NCI-H748 treated with DMSO at 0.1 percent for 48 hours (cell line): ENCODE measurements at regions not wholly inside any gene's neighbourhood (a gene's known extent, or its start where the extent isn't known, plus 50 kb on each side); places are given as distances from the start of the nearest gene placed in this dataset.
A peak's percentile ranks its signal among the peaks of the same experiment; 100 is the strongest.

ENCODE experiments used
- DNase-seq: peaks from one replicate; lab custom pipeline; 2025; lab: John Stamatoyannopoulos, UW

DNA sequence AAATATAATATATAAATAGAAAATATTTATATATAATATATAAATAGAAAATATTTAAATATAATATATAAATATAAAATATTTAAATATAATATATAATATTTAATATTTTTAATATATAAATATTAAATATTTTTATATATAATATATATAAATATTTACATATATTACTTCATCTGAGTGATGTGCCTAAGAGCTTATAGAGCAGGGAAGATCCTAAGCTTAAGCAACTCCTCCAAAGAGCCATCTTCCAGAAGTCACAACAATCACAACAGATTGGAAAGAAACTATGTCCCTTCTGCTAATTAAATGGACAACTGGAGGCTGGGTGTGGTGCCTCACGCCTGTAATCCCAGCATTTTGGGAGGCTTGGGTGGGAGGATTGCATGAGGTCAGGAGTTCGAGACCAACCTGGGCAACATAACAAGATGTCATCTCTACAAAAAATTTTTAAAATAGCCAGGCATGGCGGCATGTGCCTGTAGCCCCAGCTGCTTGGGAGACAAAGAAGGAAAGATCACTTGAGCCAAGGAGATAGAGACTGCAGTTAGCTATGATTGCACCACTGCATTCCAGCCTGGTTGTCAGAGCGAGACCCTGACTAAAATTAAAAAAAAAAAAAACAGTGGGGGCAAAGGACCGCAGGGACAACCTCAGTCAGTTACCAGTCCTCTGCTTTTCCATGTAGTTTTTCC is 198.7 kb downstream of the SKIDA1 start:
- no peak for DNase-seq

DNA sequence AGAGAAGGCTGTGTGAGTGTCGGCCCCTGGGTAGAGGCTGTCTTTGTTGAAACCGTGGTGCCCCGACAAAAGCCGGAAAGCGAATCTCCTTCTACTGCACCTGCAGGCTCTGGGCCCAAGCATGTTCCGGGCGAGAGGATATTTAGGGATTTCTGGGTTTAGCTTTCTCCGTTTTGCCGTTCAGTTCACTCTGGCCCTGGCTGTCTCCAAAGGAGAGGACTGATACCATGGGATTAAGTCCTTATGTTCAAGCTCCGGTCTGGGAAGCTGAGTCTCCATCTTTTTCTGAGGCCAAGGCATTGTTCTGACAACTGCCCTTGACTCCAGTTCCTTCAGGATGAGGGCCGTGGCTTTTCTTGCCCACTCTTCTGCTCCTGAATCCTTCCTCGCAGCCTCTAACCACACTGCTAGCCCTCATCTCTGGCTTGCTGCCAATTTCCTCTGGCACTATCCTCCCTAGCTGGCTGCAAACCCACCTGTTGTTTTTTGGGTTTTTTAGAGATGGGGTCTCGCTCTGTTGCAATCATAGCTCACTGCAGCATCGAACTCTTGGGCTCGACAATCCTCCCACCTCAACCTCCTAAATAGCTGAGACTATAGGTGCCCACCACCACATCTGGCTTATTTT is 206.8 kb downstream of the SKIDA1 start:
- peak; percentile 9 for DNase-seq

DNA sequence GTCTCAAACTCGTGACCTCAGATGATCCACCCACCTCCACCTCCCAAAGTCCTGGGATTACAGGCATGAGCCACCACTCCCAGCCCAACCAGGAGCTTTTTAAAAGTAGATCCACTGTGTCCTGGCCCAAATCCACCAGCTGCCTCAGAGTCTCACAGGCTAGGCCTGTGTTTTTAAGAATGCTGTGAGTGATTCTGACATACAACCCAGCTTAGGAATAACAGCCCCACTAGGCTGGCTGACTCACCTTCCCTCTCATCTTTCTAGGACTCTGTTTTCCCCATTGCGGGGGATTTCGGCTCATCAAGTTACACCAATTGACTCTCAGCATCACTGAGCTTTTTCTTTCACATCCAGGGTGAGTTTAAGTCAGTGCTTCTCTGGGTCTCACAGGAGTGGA is 207.6 kb downstream of the SKIDA1 start:
- no peak for DNase-seq

DNA sequence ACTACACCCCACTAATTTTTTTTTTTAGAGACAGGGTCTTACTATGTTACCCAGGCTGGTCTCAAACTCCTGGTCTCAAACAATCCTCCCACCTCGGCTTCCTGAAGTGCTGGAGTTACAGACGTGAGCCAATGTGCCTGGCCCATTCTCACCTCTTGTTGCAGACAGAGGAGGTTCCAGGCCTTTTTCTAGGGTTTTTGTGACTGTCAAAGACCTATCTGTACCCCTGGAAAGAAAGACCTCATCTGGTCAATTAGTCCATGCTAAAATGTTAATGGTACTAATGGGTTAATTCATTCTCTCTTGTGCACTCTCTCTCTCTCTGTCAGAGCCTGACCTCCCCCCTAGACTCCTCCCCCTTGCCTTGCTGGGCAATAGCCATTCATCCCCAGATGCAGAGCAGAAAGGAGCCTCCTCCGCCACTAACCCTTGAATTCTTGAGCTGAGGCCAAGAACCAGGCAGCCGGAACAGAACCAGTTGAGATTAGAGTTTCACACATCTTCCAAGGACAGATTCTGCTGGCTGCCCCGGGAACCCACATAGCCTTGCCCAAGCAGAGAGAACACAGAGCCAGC is 209.7 kb downstream of the SKIDA1 start:
- DNase-seq: no peak

DNA sequence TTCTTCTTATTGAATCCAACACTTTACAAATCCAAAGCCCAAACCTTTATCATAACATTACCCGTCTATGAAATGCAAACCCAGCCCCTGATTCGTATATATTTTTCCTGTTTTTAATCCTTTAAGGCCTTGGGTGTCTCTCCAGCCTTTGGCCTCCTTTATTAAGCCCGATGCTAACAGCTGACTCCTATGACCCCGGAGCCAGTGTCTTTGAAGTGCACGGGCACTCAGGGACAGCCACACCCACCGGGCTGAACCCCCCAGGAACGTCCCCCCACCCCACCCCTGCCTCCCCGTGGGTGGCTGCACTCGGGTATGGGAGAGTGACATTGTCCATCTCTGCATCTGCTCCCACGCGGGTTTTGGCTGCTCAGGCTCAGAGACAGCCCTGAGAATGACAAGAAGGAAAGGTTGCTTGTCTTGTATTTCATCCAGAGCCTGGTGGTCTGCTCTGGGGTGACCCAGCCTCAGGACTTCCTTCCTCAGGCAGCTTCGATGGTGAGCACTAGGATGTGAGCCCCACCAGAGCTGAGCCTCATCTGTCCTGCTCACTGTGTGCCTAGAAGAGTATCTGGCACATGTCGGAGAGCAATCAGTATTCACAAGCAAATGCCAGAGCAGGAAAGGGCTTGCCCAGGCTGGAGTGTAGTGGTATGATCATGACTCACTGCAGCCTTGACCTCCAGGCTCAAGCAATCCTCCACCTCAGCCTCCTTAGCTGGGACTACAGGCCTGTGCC is 210.4 kb downstream of the SKIDA1 start:
- DNase-seq: no peak

DNA sequence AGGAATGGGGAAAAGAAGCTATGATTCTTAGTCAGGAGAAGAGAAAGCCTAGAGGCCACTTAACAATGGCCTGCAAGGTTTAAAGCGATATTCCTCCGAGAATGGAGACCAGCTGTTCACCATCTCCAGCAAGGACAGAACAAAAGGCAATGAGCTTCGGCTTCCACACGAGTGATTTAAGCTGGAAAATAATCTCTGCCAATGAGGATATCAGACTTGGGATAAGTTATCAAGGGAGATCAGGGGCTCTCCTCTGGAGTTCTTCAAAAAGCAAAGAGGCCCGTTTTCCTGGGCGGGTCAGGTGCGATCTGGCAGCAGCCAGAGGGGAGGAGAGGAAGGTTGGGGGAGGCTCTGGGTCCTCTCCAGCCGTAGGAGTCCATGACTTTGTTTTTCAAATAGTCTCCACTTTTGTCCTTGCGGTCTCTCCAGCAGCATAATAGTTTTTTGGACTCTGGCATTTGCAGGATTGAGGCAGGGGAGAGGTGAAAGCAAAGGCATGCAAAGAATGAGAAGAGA is 211.3 kb downstream of the SKIDA1 start:
- DNase-seq: no peak

DNA sequence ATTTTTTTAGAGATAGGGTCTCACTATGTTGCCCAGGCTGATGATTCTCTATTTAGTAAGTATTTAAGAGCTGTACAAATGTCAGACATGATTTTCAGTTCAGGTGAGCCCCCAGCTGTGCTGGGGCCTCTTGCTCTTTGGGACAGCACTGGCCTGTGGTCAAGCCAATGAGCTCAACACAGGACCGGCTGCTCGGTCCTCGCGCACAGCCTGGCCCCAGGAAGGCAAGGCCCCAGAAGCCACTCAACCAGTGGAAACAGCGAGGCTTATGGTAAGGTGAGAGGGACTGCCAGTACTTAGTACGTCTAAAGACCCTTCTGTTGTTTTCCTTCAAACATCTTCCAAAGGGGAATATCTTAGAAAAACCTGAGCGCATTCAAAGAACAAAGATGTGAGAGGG is 211.8 kb downstream of the SKIDA1 start:
- no peak for DNase-seq

DNA sequence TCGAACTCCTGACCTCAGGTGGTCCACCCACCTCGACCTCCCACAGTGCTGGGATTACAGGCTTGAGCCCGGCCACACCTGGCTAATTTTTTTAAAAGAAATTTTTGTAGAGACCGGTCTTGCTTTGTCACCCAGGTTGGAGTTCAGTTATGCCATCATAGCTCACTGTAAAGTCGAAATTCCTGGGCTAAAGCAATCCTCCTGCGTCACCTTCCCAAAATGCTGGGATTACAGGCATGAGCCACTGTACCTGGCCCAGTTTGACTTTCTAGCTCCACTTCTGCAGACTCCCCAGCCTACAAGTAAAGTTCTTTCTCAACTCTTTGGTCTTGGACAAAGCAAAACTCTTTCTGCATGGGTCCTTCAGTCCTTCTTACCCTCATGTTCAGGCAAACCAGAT is 214.1 kb downstream of the SKIDA1 start:
- DNase-seq: no peak

DNA sequence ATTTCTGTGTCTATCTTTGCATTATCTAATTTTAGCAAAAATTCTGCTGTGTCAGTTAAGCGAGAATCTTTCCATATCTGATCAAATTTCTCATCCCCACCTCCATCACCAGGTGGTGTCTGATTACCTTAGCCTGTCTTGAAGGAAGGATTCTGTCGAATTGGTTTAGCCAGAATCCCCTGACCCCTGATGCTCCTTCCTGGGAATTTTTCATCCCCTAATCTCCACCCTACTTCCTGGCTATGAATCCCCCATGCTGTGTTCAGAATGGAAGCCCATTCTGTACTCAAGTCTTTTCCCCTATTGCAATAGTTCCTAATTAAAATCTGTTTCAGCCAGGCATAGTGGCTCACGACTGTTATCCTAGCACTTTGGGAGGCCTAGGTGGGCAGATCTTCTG is 216.1 kb downstream of the SKIDA1 start:
- DNase-seq: no peak

DNA sequence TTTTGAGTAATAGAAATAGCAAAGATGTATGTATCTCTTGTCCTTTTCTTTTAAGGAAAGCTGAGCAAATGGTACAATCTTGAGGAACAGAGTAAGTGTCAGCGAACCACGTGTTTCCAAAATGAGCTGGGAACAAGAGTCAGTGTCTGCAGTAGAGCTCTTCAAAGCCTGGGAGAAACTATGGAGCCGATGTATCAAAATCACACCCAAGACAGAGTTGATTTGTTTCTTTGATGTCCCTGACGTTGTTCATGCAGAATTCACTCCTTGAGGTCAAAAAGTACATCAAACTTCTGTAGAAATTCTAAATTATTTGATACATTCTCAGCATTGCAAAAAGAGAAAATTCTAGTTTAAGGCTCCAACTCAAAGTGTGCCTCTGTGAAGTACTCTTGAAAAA is 216.5 kb downstream of the SKIDA1 start:
- no peak for DNase-seq

DNA sequence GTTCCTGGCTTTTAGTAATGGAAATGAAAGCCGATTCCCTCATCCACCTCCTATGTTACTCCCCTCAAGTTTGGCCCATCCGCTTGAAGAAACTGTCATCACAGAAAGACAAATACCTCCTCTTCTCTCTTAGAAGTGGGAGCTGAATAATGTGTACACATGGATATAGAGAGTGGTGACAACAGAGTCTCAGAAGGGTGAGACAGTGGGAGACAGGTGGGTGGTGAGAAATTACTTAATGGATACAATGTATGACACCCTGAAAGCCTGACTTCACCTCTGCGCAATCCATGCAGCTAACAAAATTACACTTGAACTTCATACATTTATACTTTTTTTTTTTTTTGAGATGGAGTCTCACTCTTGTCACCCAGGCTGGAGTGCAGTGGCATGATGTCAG is 217.5 kb downstream of the SKIDA1 start:
- no peak for DNase-seq

DNA sequence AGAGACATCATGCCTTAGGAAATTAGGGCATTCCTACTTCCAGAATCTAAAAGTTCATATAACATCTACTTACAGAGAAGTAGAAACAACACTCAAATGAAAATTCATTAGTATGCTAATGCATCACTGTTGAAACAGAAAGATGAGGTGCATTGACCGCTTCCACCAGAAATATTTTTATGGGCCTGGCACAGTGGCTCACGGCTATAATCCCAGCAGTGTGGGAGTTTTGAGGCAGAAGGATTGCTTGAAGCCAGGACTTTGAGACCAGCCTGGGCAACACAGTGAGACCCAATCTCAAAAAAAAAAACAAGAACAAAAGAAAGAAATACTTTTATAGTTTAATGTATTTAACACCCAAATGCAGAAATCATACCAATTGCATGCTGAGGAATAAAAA is 220.9 kb downstream of the SKIDA1 start:
- DNase-seq: no peak

DNA sequence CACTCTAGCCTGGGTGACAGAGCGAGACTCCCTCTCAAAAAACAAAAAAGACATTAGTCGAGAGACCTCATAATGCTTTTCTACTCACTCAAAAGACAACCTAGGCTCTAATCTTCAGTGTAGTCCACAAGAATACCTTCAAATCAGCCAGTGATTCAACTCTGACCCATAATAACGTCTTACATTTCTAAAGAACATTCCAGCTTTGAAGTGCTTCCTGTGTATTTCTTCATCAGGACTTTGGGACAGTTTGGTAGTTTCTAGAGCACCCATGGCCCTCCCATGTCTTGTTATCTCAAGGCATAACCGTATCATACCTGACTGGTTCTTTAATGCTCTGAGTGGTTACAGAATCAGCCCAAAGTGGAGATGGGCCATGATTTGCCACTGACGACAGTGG is 221.3 kb downstream of the SKIDA1 start:
- DNase-seq: no peak

DNA sequence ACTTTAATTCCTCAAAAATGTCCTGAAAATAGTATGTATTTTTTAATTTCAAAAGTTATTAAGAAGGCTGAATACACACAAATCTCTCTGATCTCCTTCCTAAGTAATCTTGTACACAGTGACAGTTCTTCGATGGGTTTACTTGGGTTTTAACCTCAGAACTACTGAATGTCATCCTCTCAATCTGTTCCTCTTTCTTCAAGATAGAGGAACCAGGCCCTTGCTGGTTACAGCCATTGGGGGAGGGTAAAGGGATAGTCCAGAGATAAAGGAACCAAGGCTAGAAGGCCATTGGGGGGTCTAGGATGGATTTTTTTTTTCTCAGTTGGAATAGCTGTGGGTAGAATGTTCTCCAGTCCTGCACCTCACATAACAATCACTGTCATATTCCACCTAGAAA is 224.9 kb downstream of the SKIDA1 start:
- DNase-seq: no peak

DNA sequence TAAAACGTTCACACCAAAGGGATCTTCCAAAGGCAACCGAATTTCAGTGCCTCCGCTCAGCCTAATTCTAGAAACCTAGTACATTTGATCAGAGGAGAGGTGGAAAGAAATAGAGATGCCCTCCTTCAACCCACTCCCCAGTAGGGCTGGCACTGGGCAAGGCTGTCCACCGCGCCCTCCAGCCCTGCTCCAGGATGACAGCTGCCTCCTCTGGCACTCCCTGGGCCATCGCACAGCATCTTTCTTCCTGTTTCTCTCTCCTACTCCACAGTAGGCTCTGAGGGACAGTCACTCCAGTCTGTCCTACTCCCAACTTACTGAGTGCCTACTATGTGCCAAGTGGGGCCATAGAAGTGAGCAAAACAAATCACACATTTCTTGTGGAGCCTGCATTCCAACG is 226.2 kb downstream of the SKIDA1 start:
- DNase-seq: no peak

DNA sequence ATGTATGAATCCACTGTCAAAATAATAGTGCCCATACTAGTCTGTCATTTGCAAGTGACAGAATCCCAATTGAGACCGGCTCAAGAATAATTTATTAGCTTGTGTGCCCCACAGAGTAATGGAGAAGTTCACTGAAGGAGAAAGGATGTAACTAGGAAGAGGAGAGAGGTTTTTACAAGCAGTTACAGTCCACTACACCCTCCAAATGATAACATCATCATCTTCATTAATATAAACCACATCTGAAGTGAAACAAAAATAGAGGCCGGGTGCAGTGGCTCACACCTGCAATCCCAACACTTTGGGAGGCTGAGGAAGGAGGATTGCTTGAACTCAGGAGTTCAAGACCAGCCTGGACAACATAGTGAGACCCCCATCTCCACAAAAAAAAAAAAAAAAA is 226.8 kb downstream of the SKIDA1 start:
- no peak for DNase-seq

DNA sequence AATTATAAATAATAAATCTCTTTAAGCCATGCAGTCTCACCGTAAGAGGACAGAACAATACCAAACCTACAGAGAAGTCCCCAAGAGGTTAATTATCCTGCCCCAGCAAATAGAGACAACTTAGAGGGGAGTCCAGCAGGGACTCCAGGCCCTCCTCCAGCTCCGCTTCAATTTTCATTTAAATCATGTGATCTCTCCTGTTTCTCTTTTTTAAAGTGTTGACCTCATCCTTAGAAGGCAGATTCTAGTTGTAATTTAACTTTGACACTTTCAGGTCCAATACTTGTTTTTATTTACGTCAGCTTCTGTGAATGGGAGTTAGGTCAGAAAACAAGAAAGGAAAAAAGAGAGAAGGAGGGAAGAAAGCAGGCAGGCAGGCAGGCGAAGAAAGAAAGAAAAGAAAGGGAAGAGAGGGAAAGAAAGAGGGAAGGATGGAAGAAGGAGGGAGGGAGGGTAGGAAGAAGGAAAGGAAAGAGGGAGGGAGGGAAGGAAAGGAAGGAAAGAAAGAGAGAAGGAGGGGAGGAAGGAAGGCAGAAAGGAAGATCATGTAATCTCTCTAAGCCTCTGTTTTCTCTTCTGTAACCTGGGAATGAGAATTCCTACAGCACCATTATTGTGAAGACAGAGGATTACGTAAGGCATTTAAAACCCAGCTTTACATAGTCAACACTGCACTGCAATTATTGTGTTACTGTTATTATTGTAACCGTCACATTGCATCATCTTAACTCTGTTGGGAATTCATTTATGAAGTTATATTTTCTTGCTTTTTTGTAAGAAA is 227.7 kb downstream of the SKIDA1 start:
- DNase-seq: no peak

DNA sequence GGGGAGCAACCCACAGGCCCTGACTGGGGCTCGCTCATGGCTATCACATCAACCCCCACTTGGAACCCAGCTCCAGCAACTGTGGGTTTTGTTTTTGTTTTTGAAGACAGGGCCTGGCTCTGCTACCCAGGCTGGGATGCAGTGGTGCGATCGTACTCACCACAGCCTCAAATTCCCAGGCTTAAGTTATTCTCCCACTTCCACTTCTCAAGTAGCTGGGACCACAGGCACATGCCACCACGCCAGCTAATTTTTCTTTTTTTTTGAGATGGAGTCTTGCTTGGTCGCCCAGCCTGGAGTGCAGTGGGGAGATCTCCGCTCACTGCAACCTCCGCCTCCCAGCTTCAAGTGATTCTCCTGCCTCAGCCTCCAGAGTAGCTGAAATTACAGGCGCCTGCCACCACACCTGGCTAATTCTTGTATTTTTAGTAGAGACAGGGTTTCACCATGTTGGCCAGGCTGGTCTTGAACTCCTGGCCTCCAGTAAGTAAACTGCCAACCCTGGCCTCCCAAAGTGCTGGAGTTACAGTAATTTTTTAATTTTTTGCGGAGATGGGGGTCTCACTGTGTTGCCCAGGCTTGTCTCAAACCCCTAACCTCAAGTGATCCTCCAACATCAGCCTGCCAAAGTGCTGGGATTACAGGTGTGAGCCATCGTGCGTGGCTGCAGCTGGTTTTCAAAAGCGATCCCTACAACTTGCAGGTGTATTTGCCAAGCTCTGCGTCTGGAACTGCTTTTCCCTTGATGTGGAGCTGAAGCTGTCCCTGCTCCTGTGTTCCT is 228.7 kb downstream of the SKIDA1 start:
- DNase-seq: no peak

DNA sequence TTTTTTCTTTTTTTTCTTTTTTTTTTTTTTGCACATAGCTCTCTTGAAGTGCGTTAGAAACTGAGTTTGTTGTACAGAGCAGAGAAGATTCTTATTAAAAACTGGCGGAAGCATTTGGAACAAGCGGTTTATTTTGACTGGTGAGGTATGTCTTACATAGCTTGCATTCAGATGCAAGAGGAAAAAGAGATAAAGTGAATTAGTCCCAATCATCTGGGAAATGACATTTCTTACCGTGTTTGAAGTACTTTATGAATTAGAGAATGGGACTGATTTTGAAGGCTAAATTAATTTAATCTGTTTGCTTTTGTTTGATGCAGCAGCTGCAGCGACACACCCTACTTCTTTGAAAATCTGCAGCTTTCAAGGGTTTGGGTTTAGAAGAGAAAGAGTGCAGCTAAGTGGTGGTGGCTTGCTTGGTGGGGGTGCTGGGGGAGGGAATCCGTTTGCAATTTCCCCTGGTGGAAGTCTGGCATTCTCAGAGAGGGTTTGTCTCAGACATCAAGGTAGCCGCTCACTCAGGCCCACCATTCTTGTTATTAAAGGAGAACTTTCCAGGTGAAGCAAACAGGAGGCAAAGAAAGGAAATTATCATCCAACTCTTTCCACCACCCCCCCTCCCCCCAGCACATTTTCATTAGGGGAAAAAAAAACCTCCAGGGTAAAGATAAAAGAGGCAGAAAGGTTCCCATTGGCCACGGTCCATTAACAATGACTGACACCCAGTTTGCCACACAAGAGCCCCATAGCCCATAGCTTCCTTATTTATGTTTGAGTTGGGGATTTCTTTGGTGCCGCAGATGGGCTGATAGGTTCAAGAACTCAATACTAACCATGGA is 231.7 kb downstream of the SKIDA1 start:
- peak; percentile 11 for DNase-seq

DNA sequence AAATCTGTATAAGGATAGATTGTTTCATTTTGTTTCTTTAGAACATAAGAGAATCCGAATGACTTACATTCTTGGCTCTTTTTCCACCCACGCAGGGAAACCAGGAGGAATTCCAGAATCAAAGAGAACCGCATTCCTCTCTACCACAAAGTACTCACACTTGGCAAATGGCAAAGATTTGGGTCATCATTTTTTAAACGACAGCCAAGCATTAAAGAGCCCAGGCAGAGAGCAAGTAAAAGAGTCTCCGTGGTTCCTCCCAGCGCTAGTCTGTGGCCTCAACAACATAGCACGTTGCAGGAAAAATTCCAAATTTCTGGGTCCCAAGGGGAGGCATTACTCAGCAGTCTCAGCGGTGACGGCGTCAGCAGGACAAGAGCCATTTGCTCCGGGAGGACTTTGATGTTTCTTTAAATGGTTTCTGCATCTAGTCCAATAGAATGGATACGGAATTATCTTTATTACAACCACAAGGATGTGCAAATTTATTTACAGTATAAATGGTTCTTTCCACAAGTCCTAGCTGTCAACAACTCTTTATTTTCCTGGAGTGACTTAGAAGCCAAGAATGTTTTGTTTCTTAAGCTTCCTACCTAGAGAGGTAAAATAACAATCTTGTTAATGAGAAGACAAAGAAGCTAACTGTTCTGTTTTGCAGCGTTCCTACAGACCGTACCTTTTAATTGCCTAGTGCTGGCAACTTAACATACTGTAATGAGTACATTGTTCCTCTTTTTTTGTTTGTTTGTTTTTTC is 232.5 kb downstream of the SKIDA1 start:
- DNase-seq: no peak
